HCT116 (cell line): ENCODE measurements at regions not wholly inside any gene's neighbourhood (a gene's known extent, or its start where the extent isn't known, plus 50 kb on each side); places are given as distances from the start of the nearest gene placed in this dataset.

ENCODE experiments used
- CTCF ChIP-seq, 3 experiments: fragments of 200-600 bp in 1 of 3; sonication (generic) in 1 of 3; IDR thresholded peaks in 2 of 3; conservative IDR thresholded peaks in 1 of 3; 2 replicates each; pipeline ENCODE4 v1.5.1; 2012 to 2017; ENCODE audit warnings: low read depth in 2 of 3, low read length in 2 of 3, antibody characterized with exemption in 1 of 3, borderline replicate concordance in 1 of 3, control low read depth in 1 of 3, mild to moderate bottlenecking in 1 of 3, mixed read lengths in 1 of 3, mixed run types in 1 of 3, moderate library complexity in 1 of 3; ENCODE audit not compliant: insufficient read depth in 1 of 3
- EZH2phosphoT487 ChIP-seq: fragments of 200-600 bp; IDR thresholded peaks from 2 replicates; pipeline ENCODE4 v1.6.1; 2018; ENCODE audit warnings: antibody characterized with exemption, borderline replicate concordance
- SRF ChIP-seq: IDR thresholded peaks from 2 replicates; pipeline ENCODE4 v1.6.1; 2012; ENCODE audit warnings: low read depth
- ZBTB33 ChIP-seq: IDR thresholded peaks from 2 replicates; pipeline ENCODE4 v1.6.1; 2011; ENCODE audit warnings: mild to moderate bottlenecking, low read length, moderate library complexity; ENCODE audit not compliant: insufficient replicate concordance; ENCODE audit errors: extremely low read depth
- ZFX ChIP-seq: fragments of 450-650 bp; IDR thresholded peaks from 2 replicates; pipeline ENCODE4 v1.6.1; 2017
- ZNF274 ChIP-seq: fragments of 200-500 bp; sonication (Bioruptor generic); IDR thresholded peaks from 2 replicates; pipeline ENCODE4 v1.6.1; 2014; ENCODE audit warnings: mild to moderate bottlenecking, low read depth, low read length, inconsistent platforms

GRCh38 chr12:29086325-29087271 is 62.5 kb upstream of the FAR2 start:
- TF ChIP-seq CTCF (IDR thresholded peaks at IDR 0.05 in 2 of 3, conservative IDR thresholded peaks at IDR 0.05 in 1 of 3; ENCODE audit: borderline replicate concordance in 1 of 3, insufficient read depth in 1 of 3, low read depth in 2 of 3, low read length in 2 of 3), result no peak
- TF ChIP-seq ZFX, result no peak
- no peak for TF ChIP-seq ZNF274
- no peak for TF ChIP-seq EZH2phosphoT487
- TF ChIP-seq SRF, result no peak
- no peak for TF ChIP-seq ZBTB33
